Glutamatergic neuron (in vitro differentiated cells): ENCODE measurements at regions not wholly inside any gene's neighbourhood (a gene's known extent, or its start where the extent isn't known, plus 50 kb on each side); places are given as distances from the start of the nearest gene placed in this dataset.

Experiments
- DNase-seq: peaks from one replicate; pipeline ENCODE4 v3.0.0; 2022
- H3K27ac Mint-ChIP-seq: one replicate; pipeline ENCODE4 v1.8.0; 2020; ENCODE audit warnings: mild to moderate bottlenecking, mixed read lengths, inconsistent platforms; ENCODE audit not compliant: unreplicated experiment
- H3K27me3 Mint-ChIP-seq: one replicate; pipeline ENCODE4 v1.8.0; 2020; ENCODE audit warnings: mild to moderate bottlenecking, moderate library complexity, mixed read lengths, inconsistent platforms; ENCODE audit not compliant: unreplicated experiment
- H3K36me3 Mint-ChIP-seq: one replicate; pipeline ENCODE4 v1.8.0; 2020; ENCODE audit warnings: mild to moderate bottlenecking, mixed read lengths, inconsistent platforms; ENCODE audit not compliant: unreplicated experiment
- H3K4me1 Mint-ChIP-seq: one replicate; pipeline ENCODE4 v1.8.0; 2020; ENCODE audit warnings: mild to moderate bottlenecking, low read depth, mixed read lengths, inconsistent platforms; ENCODE audit not compliant: unreplicated experiment
- H3K4me3 Mint-ChIP-seq: one replicate; pipeline ENCODE4 v1.8.0; 2020; ENCODE audit warnings: mild to moderate bottlenecking, mixed read lengths, inconsistent platforms; ENCODE audit not compliant: unreplicated experiment
- H3K9me3 Mint-ChIP-seq: one replicate; pipeline ENCODE4 v1.8.0; 2020; ENCODE audit warnings: mild to moderate bottlenecking, moderate library complexity, mixed read lengths, inconsistent platforms; ENCODE audit not compliant: unreplicated experiment
- CTCF ChIP-seq: fragments of 200-600 bp; sonication (generic); IDR thresholded peaks from one replicate; pipeline ENCODE4 v1.5.0; 2021; ENCODE audit not compliant: partially characterized antibody, unreplicated experiment

- Mint-ChIP-seq H3K4me3 (no peak overlapping the region), H3K4me1 (peaks cover 3% of the 10 kb centered on the region), H3K9me3 (no peaks in the 10 kb centered on the region), H3K27ac (no peak overlapping the region), H3K36me3 (no peaks in the 10 kb centered on the region), H3K27me3 (no peaks in the 10 kb centered on the region)
- no peak for TF ChIP-seq CTCF
- DNase-seq = no peak
Observed at GRCh38 chr2:30034052-30034775, 112.6 kb upstream of the YPEL5 start.

- no peak for TF ChIP-seq CTCF
- Mint-ChIP-seq H3K9me3 (no peaks in the 10 kb centered on the region), H3K4me1 (no peaks in the 10 kb centered on the region), H3K27me3 (no peaks in the 10 kb centered on the region), H3K27ac (no peak overlapping the region), H3K36me3 (no peaks in the 10 kb centered on the region), H3K4me3 (no peak overlapping the region)
- no peak for DNase-seq
Observed at GRCh38 chr2:30037016-30037415, 109.8 kb upstream of the YPEL5 start.

- Mint-ChIP-seq H3K4me1 (no peaks in the 10 kb centered on the region), H3K4me3 (no peak overlapping the region), H3K36me3 (no peaks in the 10 kb centered on the region), H3K9me3 (no peaks in the 10 kb centered on the region), H3K27ac (no peak overlapping the region), H3K27me3 (no peaks in the 10 kb centered on the region)
- no peak for TF ChIP-seq CTCF
- no peak for DNase-seq
Observed at GRCh38 chr2:30038419-30038818, 108.4 kb upstream of the YPEL5 start.

GRCh38 chr2:30039101-30039500, 107.7 kb upstream of the YPEL5 start:
- no peaks in the 10 kb centered on the region for H3K9me3 Mint-ChIP-seq
- no peaks in the 10 kb centered on the region for H3K4me1 Mint-ChIP-seq
- H3K4me3 Mint-ChIP-seq = no peak overlapping the region
- DNase-seq = no peak
- no peak for TF ChIP-seq CTCF
- no peaks in the 10 kb centered on the region for H3K36me3 Mint-ChIP-seq
- no peaks in the 10 kb centered on the region for H3K27me3 Mint-ChIP-seq
- no peak overlapping the region for H3K27ac Mint-ChIP-seq

GRCh38 chr2:30040147-30040546, 106.7 kb upstream of the YPEL5 start:
- no peak for DNase-seq
- no peak overlapping the region for H3K4me3 Mint-ChIP-seq
- no peak overlapping the region for H3K27ac Mint-ChIP-seq
- H3K36me3 Mint-ChIP-seq = no peaks in the 10 kb centered on the region
- no peak for TF ChIP-seq CTCF
- H3K4me1 Mint-ChIP-seq = no peaks in the 10 kb centered on the region
- H3K27me3 Mint-ChIP-seq = no peaks in the 10 kb centered on the region
- H3K9me3 Mint-ChIP-seq = no peaks in the 10 kb centered on the region
